Posterior cingulate gyrus (tissue), 11 donors: ENCODE measurements at regions not wholly inside any gene's neighbourhood (a gene's known extent, or its start where the extent isn't known, plus 50 kb on each side); places are given as distances from the start of the nearest gene placed in this dataset.

Experiments used
- DNase-seq, 10 donors: peaks; one replicate each; pipeline versions ENCODE4 v3.0.0 to v3.0.0-alpha.2; 2020 to 2021; ENCODE audit warnings: mixed read lengths in 3 of 10
- intact Hi-C: fragments of 100-400 bp; cut with DNase I; formaldehyde crosslinking; loops from one replicate; pipeline ENCODE4 v1.15.1; 2023

DNA sequence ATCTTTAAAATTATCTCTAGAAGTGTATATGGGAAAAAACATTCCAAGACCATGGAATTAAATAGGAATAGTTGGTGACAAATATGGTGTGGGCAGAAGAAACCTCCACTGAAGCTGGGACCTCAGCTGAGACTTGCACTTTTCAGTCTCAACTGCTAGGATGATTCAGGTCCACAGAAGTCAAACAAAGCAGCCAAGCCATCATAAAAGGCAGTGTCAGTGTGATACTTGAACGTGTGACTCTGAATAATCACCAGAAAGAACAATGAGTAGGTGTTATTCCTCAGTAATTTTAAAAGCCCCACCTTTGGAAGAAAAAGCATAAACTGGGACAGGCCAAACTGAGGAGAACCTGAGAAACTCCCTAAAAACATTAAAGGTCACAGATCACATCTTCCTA, 90.7 kb downstream of the ZNF281 start:
- no peak for DNase-seq
- intact Hi-C loops = no loop called here

DNA sequence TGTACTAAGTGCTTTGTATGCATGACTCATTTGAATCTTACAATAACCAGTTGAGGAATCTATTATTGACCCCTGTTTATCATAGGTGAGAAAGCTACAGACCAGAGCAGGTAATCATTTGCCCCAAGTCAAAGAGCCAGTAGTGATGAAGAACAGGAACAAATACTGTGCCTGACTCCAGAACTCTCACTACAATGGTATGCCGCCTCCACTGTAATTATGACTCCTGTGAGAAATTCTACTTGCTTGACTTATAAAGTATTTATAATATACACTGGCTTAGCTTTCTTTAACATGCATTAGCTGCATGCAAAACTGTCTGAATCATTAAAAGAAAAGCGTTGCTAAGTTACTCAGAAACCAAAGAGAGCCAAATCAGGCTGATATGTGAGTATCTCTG, 92.6 kb downstream of the ZNF281 start:
- no peak for DNase-seq
- intact Hi-C loops = no loop called here

DNA sequence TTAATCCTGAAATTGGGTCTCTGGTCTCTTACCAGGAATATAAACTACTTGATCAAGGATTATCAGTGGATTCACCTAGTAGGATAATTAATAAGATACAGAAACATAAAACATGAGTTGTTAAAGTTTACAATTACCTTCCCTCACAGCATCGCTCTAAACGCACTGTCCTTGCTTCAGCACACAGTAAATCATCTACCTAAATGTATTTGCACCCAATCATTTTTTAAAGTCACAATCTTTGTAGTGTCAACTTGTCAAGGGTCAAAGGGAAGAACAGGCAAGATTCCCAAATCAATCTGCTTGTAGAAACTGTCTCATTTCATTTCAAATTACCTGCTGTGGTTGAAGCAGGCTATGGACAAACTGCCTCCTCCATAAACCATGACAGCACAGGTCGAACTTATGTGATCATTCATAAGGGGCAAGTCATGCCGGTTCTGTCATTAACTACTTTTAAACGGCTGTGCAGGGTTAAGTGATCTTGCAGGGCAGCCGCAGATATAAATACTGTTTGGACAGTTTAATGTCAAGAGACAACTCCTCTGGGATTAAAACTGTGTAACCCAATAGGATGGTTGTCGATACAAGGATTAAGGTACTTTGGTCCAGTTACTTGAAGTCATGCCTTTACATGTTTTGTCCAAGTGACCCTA, 93.6 kb downstream of the ZNF281 start:
- intact Hi-C loops = no loop called here

DNA sequence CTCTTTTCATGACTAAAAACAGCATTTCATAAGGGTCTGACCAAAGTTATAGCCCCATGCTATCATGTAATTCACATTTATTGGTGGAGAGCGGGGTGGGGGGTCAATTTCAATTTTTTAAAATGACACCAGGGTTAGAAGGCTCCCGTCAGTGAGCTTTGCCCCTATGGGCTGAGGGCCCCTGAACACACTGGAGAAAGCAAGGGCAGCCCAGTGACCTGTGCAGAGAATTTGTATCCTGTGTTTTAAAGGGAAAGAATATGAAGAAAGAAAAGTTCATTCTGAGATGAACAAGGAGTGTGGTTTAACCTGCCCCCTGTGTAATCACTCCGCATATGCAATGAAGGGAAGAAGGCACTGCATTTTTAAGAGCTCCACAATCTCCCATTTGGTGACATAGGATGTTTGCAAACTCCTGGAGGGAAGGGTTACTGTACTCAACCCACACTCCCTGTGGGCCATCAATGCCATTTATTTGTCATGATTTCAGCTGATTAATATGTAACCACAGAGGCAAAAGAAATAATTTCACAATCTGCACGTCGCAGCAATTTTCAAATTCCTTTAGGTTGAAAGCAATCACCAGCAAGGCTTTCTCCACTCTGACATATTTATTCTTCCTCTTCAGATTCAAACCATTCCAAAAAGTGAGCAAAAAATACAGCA, 95.6 kb downstream of the ZNF281 start:
- DNase-seq = no peak
- intact Hi-C loops = no loop called here

More for the DNA sequence above, 93.6 kb downstream of the ZNF281 start:
- DNase-seq = no peak

DNA sequence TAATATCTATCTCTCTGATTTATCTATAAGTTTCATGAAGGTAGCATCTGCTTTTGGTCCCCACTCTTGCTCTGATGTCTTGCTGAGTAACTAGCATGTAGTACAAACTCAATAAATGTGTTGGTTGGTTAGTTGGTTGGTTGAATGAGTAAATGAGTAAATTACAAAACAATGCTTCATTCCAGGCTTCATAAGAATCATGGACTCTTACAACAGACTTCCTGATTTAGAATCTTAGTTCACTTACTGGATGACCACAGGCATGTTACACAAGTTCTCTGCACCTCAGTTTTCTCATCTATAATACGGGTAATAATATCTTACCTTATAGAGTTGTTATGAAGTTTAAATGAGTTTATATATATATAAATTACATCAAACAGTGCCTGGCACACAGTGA, 98.6 kb downstream of the ZNF281 start:
- intact Hi-C loops = no loop called here
- DNase-seq = no peak

DNA sequence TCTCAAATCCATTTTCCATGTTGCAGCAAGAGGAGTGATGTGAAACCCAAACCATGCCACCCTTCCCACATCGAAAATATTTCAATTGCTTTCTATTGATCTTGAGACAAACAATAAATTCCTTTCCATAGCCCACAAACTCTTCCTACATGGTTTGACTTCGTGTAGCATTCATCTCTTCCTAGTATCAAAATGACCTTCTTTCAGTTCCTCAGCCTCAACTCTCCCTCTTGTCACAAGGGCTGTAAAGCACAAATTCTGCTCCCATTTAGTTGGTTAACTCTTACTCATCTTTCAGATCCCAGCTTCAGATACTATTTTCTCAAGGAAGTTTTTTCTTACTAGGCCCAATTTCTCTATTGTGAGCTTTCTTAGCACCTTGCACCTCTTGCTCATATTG, 99.0 kb downstream of the ZNF281 start:
- DNase-seq = no peak
- intact Hi-C loops = no loop called here

DNA sequence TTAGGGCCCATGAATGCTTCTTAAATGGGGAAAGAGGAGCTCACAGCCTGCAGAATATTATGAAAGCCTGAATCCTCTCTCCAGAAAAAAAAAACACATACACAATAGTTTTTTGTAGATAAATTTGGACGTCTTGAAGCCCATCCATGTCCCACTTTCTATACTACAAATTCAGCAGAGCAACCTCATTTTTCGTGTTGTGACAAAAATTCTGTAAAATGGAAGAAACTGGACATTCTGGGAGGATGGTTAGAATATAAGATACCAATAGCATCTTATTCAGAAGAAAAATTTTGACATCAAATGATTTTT, 102.1 kb downstream of the ZNF281 start:
- intact Hi-C loops = loop anchor here (10.0 kb wide), 1 partner anchor 623 kb away; no protein-coding TSS in a partner anchor
- no peak for DNase-seq

DNA sequence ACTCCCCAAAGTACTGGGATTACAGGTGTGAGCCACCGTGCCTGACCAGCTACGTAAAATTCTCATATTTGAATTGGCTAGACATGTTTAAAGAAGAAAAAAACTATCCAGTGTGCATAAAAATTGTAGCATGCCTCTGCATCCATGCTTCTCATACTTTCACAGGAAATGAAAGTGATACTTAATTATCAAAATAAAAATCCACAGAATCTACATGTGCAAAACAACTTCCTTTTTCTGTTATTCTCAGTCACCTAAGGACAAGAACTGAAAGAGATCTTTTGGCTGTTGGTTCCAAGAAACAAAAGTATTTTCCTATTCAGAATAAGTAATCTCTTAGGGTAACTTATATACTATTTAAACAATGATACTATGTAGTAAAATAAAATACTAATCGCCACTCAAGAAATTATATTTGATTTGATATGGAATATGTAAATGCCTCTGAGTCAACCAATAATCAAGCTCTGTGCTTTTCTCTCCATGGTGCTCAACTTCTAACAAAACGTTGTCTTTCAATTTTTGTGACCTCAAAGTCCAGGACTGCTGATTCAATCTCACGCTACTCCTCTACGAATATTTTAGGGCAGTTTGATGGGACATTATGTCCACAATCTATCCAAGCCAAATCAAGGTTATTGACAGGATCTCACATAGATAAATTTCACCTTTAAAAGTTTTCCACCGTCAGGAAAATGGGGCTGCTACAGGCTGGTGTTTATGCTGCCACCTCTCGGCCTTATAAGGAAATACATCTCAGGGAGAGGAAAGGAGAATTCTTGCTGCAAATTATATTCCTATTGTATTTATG, 102.7 kb downstream of the ZNF281 start:
- intact Hi-C loops = loop anchor here (10.0 kb wide), 1 partner anchor 622 kb away; no protein-coding TSS in a partner anchor
- no peak for DNase-seq

DNA sequence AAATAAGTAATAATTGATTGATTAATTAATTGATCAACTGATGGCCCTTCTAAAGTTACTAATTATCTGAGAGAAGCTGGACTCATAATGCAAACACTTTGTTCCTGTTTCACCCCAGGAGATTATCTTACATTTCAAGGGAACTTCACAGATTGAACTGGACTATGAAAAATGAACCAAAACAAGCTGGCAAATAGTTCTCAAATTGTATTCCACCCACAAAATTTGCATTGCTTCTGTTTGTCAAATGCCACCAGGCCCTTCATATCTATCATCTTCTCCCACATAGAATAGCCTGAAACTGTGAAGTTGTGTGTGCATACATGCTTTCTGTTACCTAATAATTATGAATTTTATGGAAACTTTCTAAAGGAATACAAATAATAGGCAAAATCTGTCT, 104.0 kb downstream of the ZNF281 start:
- DNase-seq = no peak
- intact Hi-C loops = loop anchor here (10.0 kb wide), 1 partner anchor 621 kb away; no protein-coding TSS in a partner anchor

DNA sequence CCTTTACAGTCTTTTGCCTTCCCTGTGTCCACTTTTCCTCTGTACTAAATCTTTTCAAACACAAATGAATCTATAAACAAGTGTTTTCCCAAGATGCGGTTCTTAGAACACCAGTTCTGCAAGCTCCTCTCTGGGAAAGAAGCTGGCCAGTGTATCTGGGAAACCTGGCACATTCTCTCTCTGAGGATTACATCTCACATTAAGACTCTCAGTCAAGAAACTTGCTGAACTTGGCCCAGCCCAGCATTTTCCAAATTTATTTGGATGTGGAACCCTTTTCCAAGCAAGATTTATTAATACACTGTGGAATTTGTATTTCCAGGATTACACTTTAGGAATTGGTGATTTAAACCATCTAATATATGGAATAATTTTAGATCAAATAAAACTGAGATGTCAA, 105.7 kb downstream of the ZNF281 start:
- DNase-seq = no peak

DNA sequence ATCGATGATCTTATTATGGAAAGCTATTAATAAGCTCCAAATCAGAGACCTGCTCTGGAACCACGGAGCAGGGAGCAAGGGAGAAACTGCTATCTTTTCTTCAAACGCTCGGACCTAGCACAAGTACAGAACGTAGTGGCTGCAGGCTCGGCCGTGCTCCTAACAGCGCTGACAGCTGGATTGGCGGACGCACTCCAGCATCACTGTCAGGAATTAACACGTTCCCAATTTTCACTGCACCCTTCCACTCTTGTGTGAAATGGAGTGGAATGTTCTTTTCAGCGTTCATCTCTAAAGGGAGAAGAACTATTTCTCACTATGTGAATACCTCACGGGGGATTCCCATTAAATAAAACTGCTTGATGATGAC, 106.9 kb downstream of the ZNF281 start:
- intact Hi-C loops = loop anchor here (5.0 to 10.0 kb wide), 2 partner anchors 104 to 618 kb away; no protein-coding TSS in a partner anchor
- peak; percentile 25 to 92 (median 54) for DNase-seq

More for the DNA sequence above, 105.7 kb downstream of the ZNF281 start:
- intact Hi-C loops = loop anchor here (5.0 to 10.0 kb wide), 2 partner anchors 103 to 619 kb away; no protein-coding TSS in a partner anchor

DNA sequence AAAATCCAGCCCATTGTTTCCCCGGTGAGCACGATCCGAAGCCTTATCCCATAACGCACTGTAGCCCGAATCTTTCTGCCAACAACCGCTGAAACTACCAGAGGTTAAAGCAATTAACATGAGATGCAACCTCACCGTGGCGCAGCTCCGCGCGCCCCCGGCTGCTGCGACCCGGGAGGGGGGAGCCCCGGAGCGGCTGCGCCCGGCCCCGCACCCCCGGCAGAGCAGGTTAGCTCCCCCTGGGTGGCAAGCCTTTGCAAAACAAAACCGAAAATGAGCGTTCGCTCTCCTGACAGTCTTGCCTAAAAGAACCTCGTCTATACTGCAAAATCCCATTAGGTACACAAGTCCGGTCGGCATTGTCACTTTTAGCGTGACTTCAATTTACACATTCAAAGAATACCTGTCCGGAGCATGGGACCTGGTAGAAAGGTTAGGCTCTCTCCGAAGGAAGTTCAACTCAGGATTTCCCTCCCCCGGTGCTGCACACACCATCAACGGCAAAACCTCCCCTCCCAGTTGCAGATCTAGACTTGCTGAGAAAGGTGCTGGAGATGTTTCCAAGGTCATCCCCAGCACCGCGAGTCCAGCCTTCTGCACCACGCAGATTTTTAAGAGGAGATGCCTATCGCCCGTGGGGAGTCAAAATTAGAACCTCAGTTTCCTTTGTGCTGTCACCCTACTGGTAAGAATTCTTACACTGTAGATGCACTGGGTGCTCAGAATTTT, 107.5 kb downstream of the ZNF281 start:
- intact Hi-C loops = loop anchor here (5.0 to 10.0 kb wide), 2 partner anchors 105 to 618 kb away; no protein-coding TSS in a partner anchor
- peak in 7 of 10 donors; percentile 14 to 91 (median 34) for DNase-seq

DNA sequence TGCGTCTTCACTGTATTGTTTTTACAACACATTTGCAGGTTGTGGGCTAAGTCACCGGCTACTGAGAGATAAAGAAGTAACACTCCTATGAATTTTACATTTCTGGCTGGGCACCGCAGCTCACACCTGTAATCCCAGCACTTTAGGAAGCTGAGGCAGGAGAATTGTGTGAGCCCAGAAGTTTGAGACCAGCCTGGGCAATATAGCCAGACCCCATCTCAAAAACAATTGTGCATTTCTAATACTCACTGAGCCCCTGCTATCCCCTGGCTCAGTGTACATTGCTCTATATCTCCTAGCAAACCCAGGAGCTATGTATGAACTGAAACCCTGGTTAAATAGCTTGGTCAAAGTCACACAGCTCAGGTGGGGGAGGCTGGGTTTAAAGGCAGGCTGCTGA, 108.7 kb downstream of the ZNF281 start:
- no peak for DNase-seq
- intact Hi-C loops = loop anchor here (5.0 to 10.0 kb wide), 2 partner anchors 106 to 616 kb away; no protein-coding TSS in a partner anchor

DNA sequence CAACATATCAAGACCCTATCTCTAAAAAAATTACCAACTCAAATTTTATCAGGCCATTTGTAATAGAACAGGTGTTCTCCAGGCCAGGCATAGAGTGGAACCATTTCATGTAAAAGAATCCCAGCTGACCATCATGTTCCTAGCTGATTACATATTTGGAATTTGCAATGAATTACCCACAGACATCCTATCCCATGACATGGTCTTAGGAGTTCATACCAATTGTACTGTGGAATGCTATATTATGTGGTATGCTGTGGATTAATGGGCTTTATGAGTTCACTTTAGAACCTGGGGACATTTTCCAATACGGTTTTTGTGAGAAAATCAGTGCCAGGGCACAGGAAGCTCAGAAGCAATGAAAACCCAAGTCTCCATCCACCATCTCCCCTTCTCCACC, 110.3 kb downstream of the ZNF281 start:
- intact Hi-C loops = no loop called here

DNA sequence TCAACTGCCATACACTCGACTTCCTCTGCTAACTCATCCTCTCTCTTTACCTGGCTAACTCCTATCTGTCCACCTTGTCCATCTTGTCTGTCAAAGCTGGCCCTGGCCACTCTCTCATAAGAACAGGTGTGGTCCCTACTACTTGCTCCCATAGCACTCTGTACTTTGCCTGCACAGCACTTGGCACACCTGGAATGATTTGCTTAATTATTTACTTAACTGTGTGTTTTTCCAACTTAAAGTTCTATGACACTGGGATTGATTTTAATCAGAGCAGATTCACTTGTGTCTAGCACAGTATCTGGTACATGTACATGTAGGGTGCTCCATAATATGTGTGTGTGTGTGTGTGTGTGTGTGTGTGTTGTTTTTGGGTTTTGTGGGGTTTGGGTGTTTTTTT, 111.6 kb downstream of the ZNF281 start:
- intact Hi-C loops = no loop called here
- DNase-seq = no peak

More for the DNA sequence above, 110.3 kb downstream of the ZNF281 start:
- no peak for DNase-seq

DNA sequence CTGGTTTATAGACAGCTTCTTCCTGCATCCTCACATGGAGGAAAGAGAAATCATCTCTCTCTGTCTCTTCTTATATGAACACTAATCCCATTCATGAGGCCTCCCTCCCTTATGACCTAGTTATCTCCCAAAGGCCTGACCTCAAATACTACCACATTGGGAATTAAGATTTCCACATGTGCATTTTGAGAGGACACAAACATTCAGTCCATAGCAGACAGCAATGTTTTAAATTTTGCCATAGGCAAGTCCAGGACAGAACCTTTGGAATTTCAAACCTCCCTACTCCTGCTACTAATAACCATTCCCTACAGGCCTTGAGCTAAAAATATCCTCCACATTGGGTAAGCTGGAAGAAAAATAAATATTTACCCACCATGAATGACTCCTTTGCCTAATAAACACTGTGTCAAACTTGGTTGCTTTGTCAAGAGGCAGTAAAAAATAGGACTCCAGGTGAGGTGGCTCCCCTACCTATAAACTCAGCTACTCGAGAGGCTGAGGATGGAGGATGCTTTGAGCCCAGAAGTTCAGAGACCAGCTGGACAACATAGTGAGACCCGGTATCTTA, 113.7 kb downstream of the ZNF281 start:
- intact Hi-C loops = no loop called here
- DNase-seq = no peak

DNA sequence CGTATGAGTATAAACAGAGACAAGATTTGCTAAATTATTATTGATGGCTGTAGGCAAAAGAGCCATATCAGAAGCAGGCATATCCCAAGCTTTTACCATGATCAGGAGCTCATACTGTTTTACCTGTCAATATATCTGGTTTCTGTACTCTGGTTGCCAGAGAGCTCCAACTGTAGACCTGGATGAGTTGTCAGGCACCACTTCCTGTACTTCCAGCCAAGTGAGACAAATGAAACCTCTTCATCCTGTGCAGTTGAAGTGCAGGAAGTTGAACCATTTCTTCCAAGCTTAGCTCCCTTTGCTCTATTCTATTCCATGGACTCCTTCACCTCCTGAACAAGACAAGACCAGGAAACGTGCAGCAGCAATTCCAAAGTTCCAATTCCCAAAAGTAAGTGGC, 115.6 kb downstream of the ZNF281 start:
- intact Hi-C loops = no loop called here

DNA sequence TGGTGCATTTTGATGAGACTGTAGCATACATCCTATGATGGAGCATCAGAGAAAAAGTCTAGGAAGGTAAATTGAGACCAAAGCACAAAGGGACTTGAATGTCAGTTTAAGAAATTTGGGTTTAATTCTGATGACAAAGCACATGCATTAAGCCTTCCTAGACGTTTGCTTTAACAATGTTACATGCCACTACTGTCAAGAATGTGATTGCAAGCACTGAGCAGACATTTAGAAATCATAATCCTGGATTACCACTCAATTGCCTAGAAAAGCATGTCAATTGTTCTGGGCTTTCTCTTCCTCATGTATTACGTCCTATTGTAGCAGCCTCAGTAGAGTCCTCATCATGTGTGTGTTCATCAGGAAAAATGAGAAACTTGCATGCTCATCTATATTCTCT, 117.1 kb downstream of the ZNF281 start:
- intact Hi-C loops = no loop called here
- DNase-seq = no peak

More for the DNA sequence above, 115.6 kb downstream of the ZNF281 start:
- DNase-seq = no peak

DNA sequence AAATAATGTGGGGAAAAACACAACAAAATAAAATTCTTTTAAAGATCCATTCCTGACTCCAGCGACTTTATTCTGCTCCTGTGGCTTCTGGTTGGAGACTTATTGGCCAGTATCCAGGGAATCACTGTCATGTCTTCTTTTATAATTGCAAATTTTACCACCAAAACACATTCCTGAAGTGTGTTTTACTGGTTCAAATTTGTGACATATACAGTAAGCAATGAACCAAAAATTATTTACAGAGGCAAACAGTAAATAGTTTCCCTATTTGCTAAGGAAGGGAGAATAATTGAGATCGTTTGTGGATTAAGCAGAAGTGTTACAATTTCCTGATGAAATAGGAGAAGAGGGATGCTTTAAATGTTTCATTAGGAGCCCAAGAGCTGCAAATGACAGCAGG, 118.7 kb downstream of the ZNF281 start:
- DNase-seq = no peak
- intact Hi-C loops = no loop called here

DNA sequence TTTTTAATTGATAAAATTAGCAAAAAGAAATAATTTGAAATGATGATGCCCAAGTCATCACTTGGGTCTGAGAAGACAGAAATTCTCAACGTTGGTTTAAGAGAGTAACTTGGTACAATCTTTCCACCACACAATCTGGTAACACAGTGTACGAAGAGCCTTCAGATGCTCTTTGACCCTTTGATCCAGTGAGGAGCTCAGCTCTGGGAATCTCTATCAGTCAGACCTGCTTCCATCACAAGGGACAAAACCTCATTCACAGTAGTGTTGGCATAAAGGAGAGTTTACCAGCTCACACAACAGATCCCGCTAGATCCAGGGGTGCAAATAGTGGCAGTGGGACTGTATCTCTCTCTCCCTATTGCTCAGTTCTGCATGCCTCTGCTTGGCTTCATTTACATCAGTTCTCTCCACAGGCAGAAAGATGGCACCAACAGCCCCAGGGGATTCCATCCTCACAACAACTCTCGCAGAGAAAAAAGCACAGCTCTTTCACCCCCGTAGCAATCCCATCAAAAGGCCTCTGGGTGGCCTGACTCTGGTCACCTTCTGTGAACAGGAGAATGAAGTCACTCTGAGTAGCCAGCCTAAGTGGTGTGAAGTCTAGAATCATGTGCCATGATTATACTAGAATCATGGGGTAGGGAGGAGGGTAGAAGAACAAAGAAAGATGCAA, 119.7 kb downstream of the ZNF281 start:
- peak in 1 of 10 donors; percentile 11 for DNase-seq
- intact Hi-C loops = no loop called here
